ENCODE measurements at regions not wholly inside any gene's neighbourhood (a gene's known extent, or its start where the extent isn't known, plus 50 kb on each side); places are given as distances from the start of the nearest gene placed in this dataset.

DNA sequence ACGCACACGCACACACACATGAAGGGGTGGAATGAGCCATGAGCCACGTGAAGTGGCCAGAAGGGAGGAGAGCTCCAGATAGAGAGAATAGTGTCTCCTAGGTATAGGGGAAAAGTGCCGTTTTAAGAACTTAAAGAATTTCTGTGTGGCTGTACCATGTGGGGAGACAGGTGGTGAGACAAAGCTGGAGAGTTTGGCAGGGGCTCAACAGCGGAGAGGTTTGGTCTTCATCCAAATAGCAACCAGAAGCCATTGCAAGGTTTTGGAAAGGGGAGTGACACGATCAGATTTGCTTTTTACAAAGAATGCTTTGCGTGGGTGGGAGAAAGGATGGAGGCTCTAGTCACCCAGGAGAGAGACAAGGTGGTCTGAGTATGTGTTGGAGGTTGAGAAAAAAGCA is 146.0 kb downstream of the IL20RB start:
- Histone ChIP-seq H3K4me3 (ENCODE audit: insufficient read depth, low read length, poor library complexity, severe bottlenecking) (no peak overlapping the region), H3K9me2 (replicated peaks; ENCODE audit: insufficient read depth, low read length) (no peaks in the 10 kb centered on the region), H3K27me3 (ENCODE audit: low read length) (no peaks in the 10 kb centered on the region), H3F3A (ENCODE audit: insufficient read depth) (no peaks in the 10 kb centered on the region), H3K36me3 (ENCODE audit: low read length) (no peaks in the 10 kb centered on the region), H3K9me3 (ENCODE audit: insufficient read depth, low read length) (no peaks in the 10 kb centered on the region), H3K27ac (ENCODE audit: low read depth, low read length) (no peak overlapping the region), H2AFZ (ENCODE audit: low read depth, low read length, severe bottlenecking) (no peak overlapping the region), H4K20me1 (ENCODE audit: low read depth, low read length) (no peaks in the 10 kb centered on the region), H3K4me2 (ENCODE audit: low read depth, low read length, poor library complexity, severe bottlenecking) (no peak overlapping the region), H3K9ac (ENCODE audit: low read length) (no peak overlapping the region), H3K79me2 (ENCODE audit: insufficient read depth, low read length) (no peaks in the 10 kb centered on the region)
- TF ChIP-seq EZH2phosphoT487 (conservative IDR thresholded peaks at IDR 0.05; ENCODE audit: low read length), result no peak
- TF ChIP-seq, protein P1, sequence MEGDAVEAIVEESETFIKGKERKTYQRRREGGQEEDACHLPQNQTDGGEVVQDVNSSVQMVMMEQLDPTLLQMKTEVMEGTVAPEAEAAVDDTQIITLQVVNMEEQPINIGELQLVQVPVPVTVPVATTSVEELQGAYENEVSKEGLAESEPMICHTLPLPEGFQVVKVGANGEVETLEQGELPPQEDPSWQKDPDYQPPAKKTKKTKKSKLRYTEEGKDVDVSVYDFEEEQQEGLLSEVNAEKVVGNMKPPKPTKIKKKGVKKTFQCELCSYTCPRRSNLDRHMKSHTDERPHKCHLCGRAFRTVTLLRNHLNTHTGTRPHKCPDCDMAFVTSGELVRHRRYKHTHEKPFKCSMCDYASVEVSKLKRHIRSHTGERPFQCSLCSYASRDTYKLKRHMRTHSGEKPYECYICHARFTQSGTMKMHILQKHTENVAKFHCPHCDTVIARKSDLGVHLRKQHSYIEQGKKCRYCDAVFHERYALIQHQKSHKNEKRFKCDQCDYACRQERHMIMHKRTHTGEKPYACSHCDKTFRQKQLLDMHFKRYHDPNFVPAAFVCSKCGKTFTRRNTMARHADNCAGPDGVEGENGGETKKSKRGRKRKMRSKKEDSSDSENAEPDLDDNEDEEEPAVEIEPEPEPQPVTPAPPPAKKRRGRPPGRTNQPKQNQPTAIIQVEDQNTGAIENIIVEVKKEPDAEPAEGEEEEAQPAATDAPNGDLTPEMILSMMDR (IDR thresholded peaks at IDR 0.05; ENCODE audit: insufficient read depth, low read length, poor library complexity, severe bottlenecking), result no peak

DNA sequence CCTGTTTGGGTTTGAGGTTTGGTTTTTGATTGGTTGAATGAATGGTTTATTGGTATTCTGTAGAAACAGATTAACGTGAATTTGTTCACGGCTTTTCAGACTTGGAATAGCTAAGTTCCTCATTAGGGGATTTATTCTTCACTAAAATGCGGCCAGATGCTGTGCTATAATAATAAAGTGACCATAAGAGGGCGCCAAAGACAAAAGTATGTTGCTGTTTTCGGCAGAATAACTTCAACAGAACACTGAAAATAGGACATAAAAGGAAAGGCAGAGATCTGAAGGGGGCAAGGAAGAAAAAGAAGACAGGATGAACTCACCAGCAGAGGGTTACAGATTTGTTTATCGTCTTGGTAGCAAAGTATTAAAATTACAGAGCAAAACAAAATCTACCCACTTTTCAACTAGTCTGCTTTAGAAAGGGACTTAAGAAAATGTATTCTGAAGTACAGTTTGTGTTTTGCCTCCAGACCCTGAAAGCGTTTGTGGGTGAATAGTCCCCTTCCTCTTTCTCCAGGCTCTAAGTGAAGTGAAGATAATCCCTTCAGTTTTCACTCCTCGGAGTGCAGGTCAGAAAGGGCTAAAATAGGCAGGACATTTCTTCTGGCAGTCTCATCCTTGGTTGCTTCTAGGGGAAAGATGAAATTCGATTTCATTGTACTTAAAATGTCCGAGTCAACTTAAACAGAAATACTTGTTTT is 147.6 kb downstream of the IL20RB start:
- no peak overlapping the region for H3K27ac ChIP-seq (ENCODE audit: low read depth, low read length)
- no peak overlapping the region for H3K4me3 ChIP-seq (ENCODE audit: insufficient read depth, low read length, poor library complexity, severe bottlenecking)
- H3K4me2 ChIP-seq (ENCODE audit: low read depth, low read length, poor library complexity, severe bottlenecking), result no peak overlapping the region
- no peak overlapping the region for H2AFZ ChIP-seq (ENCODE audit: low read depth, low read length, severe bottlenecking)
- H3K9ac ChIP-seq (ENCODE audit: low read length), result no peak overlapping the region
- H4K20me1 ChIP-seq (ENCODE audit: low read depth, low read length), result no peaks in the 10 kb centered on the region
- no peaks in the 10 kb centered on the region for H3K9me3 ChIP-seq (ENCODE audit: insufficient read depth, low read length)
- no peak for TF ChIP-seq EZH2phosphoT487 (conservative IDR thresholded peaks at IDR 0.05; ENCODE audit: low read length)
- TF ChIP-seq, protein P1 (IDR thresholded peaks at IDR 0.05; ENCODE audit: insufficient read depth, low read length, poor library complexity, severe bottlenecking), result peak; percentile 83
- no peaks in the 10 kb centered on the region for H3F3A ChIP-seq (ENCODE audit: insufficient read depth)
- no peaks in the 10 kb centered on the region for H3K9me2 ChIP-seq (replicated peaks; ENCODE audit: insufficient read depth, low read length)
- no peaks in the 10 kb centered on the region for H3K36me3 ChIP-seq (ENCODE audit: low read length)
- H3K27me3 ChIP-seq (ENCODE audit: low read length), result no peaks in the 10 kb centered on the region
- H3K79me2 ChIP-seq (ENCODE audit: insufficient read depth, low read length), result no peaks in the 10 kb centered on the region

DNA sequence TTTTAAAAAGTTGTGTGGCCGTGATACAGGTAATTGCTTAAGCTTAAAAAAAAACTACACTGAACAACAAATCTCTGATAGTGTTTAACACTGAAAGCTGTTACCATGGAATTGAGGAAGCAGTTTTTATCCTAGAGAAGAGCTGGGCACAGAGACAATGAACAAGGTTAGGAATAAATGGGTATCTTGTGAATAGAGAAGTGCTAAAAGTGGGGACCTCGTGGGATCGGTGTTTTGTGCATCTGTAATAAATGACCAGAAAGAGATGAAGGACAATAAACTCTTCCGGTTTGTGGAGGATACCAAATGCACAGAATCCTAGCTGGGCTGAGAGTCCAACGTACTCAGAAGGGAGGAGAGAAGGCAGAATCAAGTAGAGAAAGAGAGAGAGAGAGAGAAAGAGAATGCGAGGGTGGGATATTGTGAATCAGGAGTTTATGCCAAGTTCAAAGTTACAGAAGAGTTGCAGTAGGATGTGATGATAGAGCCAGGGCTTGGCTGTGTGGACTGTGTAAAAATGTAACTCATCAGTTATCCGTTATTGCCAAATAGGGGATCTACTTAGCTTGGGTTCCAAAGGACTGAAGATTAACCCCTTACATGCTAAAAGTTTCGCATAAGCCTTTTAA is 148.9 kb downstream of the IL20RB start:
- H3K27ac ChIP-seq (ENCODE audit: low read depth, low read length), result no peak overlapping the region
- no peaks in the 10 kb centered on the region for H3K9me2 ChIP-seq (replicated peaks; ENCODE audit: insufficient read depth, low read length)
- H3K4me3 ChIP-seq (ENCODE audit: insufficient read depth, low read length, poor library complexity, severe bottlenecking), result no peak overlapping the region

More for the DNA sequence above, 148.9 kb downstream of the IL20RB start:
- H3K79me2 ChIP-seq (ENCODE audit: insufficient read depth, low read length), result no peaks in the 10 kb centered on the region
- H3K9ac ChIP-seq (ENCODE audit: low read length), result no peak overlapping the region
- no peak for TF ChIP-seq EZH2phosphoT487 (conservative IDR thresholded peaks at IDR 0.05; ENCODE audit: low read length)
- TF ChIP-seq, protein P1 (IDR thresholded peaks at IDR 0.05; ENCODE audit: insufficient read depth, low read length, poor library complexity, severe bottlenecking), result no peak
- no peaks in the 10 kb centered on the region for H3F3A ChIP-seq (ENCODE audit: insufficient read depth)
- no peak overlapping the region for H2AFZ ChIP-seq (ENCODE audit: low read depth, low read length, severe bottlenecking)
- H4K20me1 ChIP-seq (ENCODE audit: low read depth, low read length), result no peaks in the 10 kb centered on the region
- H3K36me3 ChIP-seq (ENCODE audit: low read length), result no peaks in the 10 kb centered on the region
- no peaks in the 10 kb centered on the region for H3K9me3 ChIP-seq (ENCODE audit: insufficient read depth, low read length)
- no peaks in the 10 kb centered on the region for H3K27me3 ChIP-seq (ENCODE audit: low read length)
- no peak overlapping the region for H3K4me2 ChIP-seq (ENCODE audit: low read depth, low read length, poor library complexity, severe bottlenecking)

All from SU-DHL-6 (cell line).